ENCODE measurements at regions not wholly inside any gene's neighbourhood (a gene's known extent, or its start where the extent isn't known, plus 50 kb on each side); places are given as distances from the start of the nearest gene placed in this dataset.

- H3K4me3 ChIP-seq (ENCODE audit: low read length) = no peak overlapping the region
- peaks cover 8% of the 10 kb centered on the region for H3K4me1 ChIP-seq (ENCODE audit: control insufficient read depth, insufficient read depth, low read length)
- H3K9ac ChIP-seq (ENCODE audit: low read length) = no peak overlapping the region
- H3K27ac ChIP-seq (ENCODE audit: low read depth, low read length) = peak overlapping the region; percentile 29
- H3K27me3 ChIP-seq (ENCODE audit: control insufficient read depth, insufficient read depth, low read length) = no peaks in the 10 kb centered on the region
- H3K36me3 ChIP-seq (ENCODE audit: control insufficient read depth, insufficient read depth, low read length) = no peaks in the 10 kb centered on the region
These were observed 295.2 kb upstream of the SRRM4 start for GRCh38 chr12:118685983-118686607.

GRCh38 chr12:118689793-118690192 is 291.5 kb upstream of the SRRM4 start:
- Histone ChIP-seq H3K4me3 (ENCODE audit: low read length) (no peak overlapping the region), H3K36me3 (ENCODE audit: control insufficient read depth, insufficient read depth, low read length) (no peaks in the 10 kb centered on the region), H3K27me3 (ENCODE audit: control insufficient read depth, insufficient read depth, low read length) (no peaks in the 10 kb centered on the region), H3K9ac (ENCODE audit: low read length) (no peak overlapping the region), H3K27ac (ENCODE audit: low read depth, low read length) (no peak overlapping the region), H3K4me1 (ENCODE audit: control insufficient read depth, insufficient read depth, low read length) (peaks cover 12% of the 10 kb centered on the region)

- H3K36me3 ChIP-seq (ENCODE audit: control insufficient read depth, insufficient read depth, low read length) = no peaks in the 10 kb centered on the region
- H3K4me3 ChIP-seq (ENCODE audit: low read length) = no peak overlapping the region
- no peak overlapping the region for H3K27ac ChIP-seq (ENCODE audit: low read depth, low read length)
- H3K27me3 ChIP-seq (ENCODE audit: control insufficient read depth, insufficient read depth, low read length) = no peaks in the 10 kb centered on the region
- H3K9ac ChIP-seq (ENCODE audit: low read length) = no peak overlapping the region
- peaks cover 9% of the 10 kb centered on the region for H3K4me1 ChIP-seq (ENCODE audit: control insufficient read depth, insufficient read depth, low read length)
These were observed 290.8 kb upstream of the SRRM4 start for GRCh38 chr12:118690506-118690905.

- Histone ChIP-seq H3K9ac (ENCODE audit: low read length) (no peak overlapping the region), H3K36me3 (ENCODE audit: control insufficient read depth, insufficient read depth, low read length) (no peaks in the 10 kb centered on the region), H3K27ac (ENCODE audit: low read depth, low read length) (no peak overlapping the region), H3K4me3 (ENCODE audit: low read length) (no peak overlapping the region), H3K4me1 (ENCODE audit: control insufficient read depth, insufficient read depth, low read length) (peaks cover 4% of the 10 kb centered on the region), H3K27me3 (ENCODE audit: control insufficient read depth, insufficient read depth, low read length) (no peaks in the 10 kb centered on the region)
These were observed 287.1 kb upstream of the SRRM4 start for GRCh38 chr12:118694128-118694775.

GRCh38 chr12:118704527-118705241 is 276.7 kb upstream of the SRRM4 start:
- no peaks in the 10 kb centered on the region for H3K4me1 ChIP-seq (ENCODE audit: control insufficient read depth, insufficient read depth, low read length)
- H3K27me3 ChIP-seq (ENCODE audit: control insufficient read depth, insufficient read depth, low read length) = no peaks in the 10 kb centered on the region
- H3K27ac ChIP-seq (ENCODE audit: low read depth, low read length) = no peak overlapping the region
- H3K9ac ChIP-seq (ENCODE audit: low read length) = no peak overlapping the region
- no peaks in the 10 kb centered on the region for H3K36me3 ChIP-seq (ENCODE audit: control insufficient read depth, insufficient read depth, low read length)
- no peak overlapping the region for H3K4me3 ChIP-seq (ENCODE audit: low read length)

- H3K9ac ChIP-seq (ENCODE audit: low read length) = no peak overlapping the region
- H3K27me3 ChIP-seq (ENCODE audit: control insufficient read depth, insufficient read depth, low read length) = no peaks in the 10 kb centered on the region
- H3K36me3 ChIP-seq (ENCODE audit: control insufficient read depth, insufficient read depth, low read length) = no peaks in the 10 kb centered on the region
- H3K4me3 ChIP-seq (ENCODE audit: low read length) = no peak overlapping the region
- H3K4me1 ChIP-seq (ENCODE audit: control insufficient read depth, insufficient read depth, low read length) = no peaks in the 10 kb centered on the region
- H3K27ac ChIP-seq (ENCODE audit: low read depth, low read length) = no peak overlapping the region
These were observed 274.9 kb upstream of the SRRM4 start for GRCh38 chr12:118706437-118706836.

- H3K4me3 ChIP-seq (ENCODE audit: low read length) = no peak overlapping the region
- H3K4me1 ChIP-seq (ENCODE audit: control insufficient read depth, insufficient read depth, low read length) = no peaks in the 10 kb centered on the region
- no peak overlapping the region for H3K27ac ChIP-seq (ENCODE audit: low read depth, low read length)
These were observed 271.4 kb upstream of the SRRM4 start for GRCh38 chr12:118709946-118710345.

GRCh38 chr12:118711185-118711584 is 270.2 kb upstream of the SRRM4 start:
- Histone ChIP-seq H3K27me3 (ENCODE audit: control insufficient read depth, insufficient read depth, low read length) (no peaks in the 10 kb centered on the region), H3K36me3 (ENCODE audit: control insufficient read depth, insufficient read depth, low read length) (no peaks in the 10 kb centered on the region), H3K27ac (ENCODE audit: low read depth, low read length) (no peak overlapping the region), H3K4me1 (ENCODE audit: control insufficient read depth, insufficient read depth, low read length) (no peaks in the 10 kb centered on the region), H3K4me3 (ENCODE audit: low read length) (no peak overlapping the region), H3K9ac (ENCODE audit: low read length) (no peak overlapping the region)

More at GRCh38 chr12:118709946-118710345, 271.4 kb upstream of the SRRM4 start:
- H3K36me3 ChIP-seq (ENCODE audit: control insufficient read depth, insufficient read depth, low read length) = no peaks in the 10 kb centered on the region
- H3K27me3 ChIP-seq (ENCODE audit: control insufficient read depth, insufficient read depth, low read length) = no peaks in the 10 kb centered on the region
- no peak overlapping the region for H3K9ac ChIP-seq (ENCODE audit: low read length)

- Histone ChIP-seq H3K4me3 (ENCODE audit: low read length) (no peak overlapping the region), H3K27ac (ENCODE audit: low read depth, low read length) (no peak overlapping the region), H3K4me1 (ENCODE audit: control insufficient read depth, insufficient read depth, low read length) (no peaks in the 10 kb centered on the region), H3K36me3 (ENCODE audit: control insufficient read depth, insufficient read depth, low read length) (no peaks in the 10 kb centered on the region), H3K27me3 (ENCODE audit: control insufficient read depth, insufficient read depth, low read length) (no peaks in the 10 kb centered on the region), H3K9ac (ENCODE audit: low read length) (no peak overlapping the region)
These were observed 267.3 kb upstream of the SRRM4 start for GRCh38 chr12:118714051-118714460.

- H3K9ac ChIP-seq (ENCODE audit: low read length) = no peak overlapping the region
- no peaks in the 10 kb centered on the region for H3K27me3 ChIP-seq (ENCODE audit: control insufficient read depth, insufficient read depth, low read length)
- no peak overlapping the region for H3K4me3 ChIP-seq (ENCODE audit: low read length)
- H3K36me3 ChIP-seq (ENCODE audit: control insufficient read depth, insufficient read depth, low read length) = no peaks in the 10 kb centered on the region
- no peak overlapping the region for H3K27ac ChIP-seq (ENCODE audit: low read depth, low read length)
- no peaks in the 10 kb centered on the region for H3K4me1 ChIP-seq (ENCODE audit: control insufficient read depth, insufficient read depth, low read length)
These were observed 266.8 kb upstream of the SRRM4 start for GRCh38 chr12:118714500-118714899.

GRCh38 chr12:118715647-118716046 is 265.7 kb upstream of the SRRM4 start:
- Histone ChIP-seq H3K4me1 (ENCODE audit: control insufficient read depth, insufficient read depth, low read length) (no peaks in the 10 kb centered on the region), H3K27ac (ENCODE audit: low read depth, low read length) (no peak overlapping the region), H3K4me3 (ENCODE audit: low read length) (no peak overlapping the region), H3K36me3 (ENCODE audit: control insufficient read depth, insufficient read depth, low read length) (no peaks in the 10 kb centered on the region), H3K27me3 (ENCODE audit: control insufficient read depth, insufficient read depth, low read length) (no peaks in the 10 kb centered on the region), H3K9ac (ENCODE audit: low read length) (no peak overlapping the region)

- H3K27ac ChIP-seq (ENCODE audit: low read depth, low read length) = no peak overlapping the region
- no peak overlapping the region for H3K9ac ChIP-seq (ENCODE audit: low read length)
- H3K4me1 ChIP-seq (ENCODE audit: control insufficient read depth, insufficient read depth, low read length) = no peaks in the 10 kb centered on the region
- H3K27me3 ChIP-seq (ENCODE audit: control insufficient read depth, insufficient read depth, low read length) = no peaks in the 10 kb centered on the region
- no peak overlapping the region for H3K4me3 ChIP-seq (ENCODE audit: low read length)
- H3K36me3 ChIP-seq (ENCODE audit: control insufficient read depth, insufficient read depth, low read length) = no peaks in the 10 kb centered on the region
These were observed 254.0 kb upstream of the SRRM4 start for GRCh38 chr12:118727196-118727978.
